Gastroesophageal sphincter (tissue), 4 donors: ENCODE measurements at regions not wholly inside any gene's neighbourhood (a gene's known extent, or its start where the extent isn't known, plus 50 kb on each side); places are given as distances from the start of the nearest gene placed in this dataset.

Experiments
- ATAC-seq: fragments of 150-250 bp; one replicate; pipeline ENCODE4 v1.9.1; 2016; ENCODE audit warnings: mild to moderate bottlenecking, moderate library complexity
- H3K27ac ChIP-seq, 4 donors: fragments of 200-600 bp; sonication (generic) in 3 of 4; 1 replicate in 3 of 4; 2 replicates in 1 of 4; pipeline ENCODE4 v1.5.1; 2016 to 2019
- H3K27me3 ChIP-seq: fragments of 200-600 bp; sonication (generic); one replicate; pipeline ENCODE4 v1.5.1; 2019
- H3K36me3 ChIP-seq, 2 donors: fragments of 200-600 bp; sonication (generic); one replicate each; pipeline ENCODE4 v1.5.1; 2019; ENCODE audit warnings: control low read depth in 1 of 2
- H3K4me1 ChIP-seq, 3 donors: fragments of 200-600 bp; sonication (generic); 1 replicate in 2 of 3; 2 replicates in 1 of 3; pipeline ENCODE4 v1.5.1; 2016 to 2019; ENCODE audit warnings: control low read depth in 2 of 3
- H3K4me3 ChIP-seq, 2 donors: fragments of 200-600 bp; sonication (generic); one replicate each; pipeline ENCODE4 v1.5.1; 2019; ENCODE audit warnings: mild to moderate bottlenecking in 1 of 2, moderate library complexity in 1 of 2
- H3K9me3 ChIP-seq, 3 donors: fragments of 200-600 bp; sonication (generic); one replicate each; pipeline ENCODE4 v1.5.1; 2017 to 2019; ENCODE audit warnings: control low read depth in 2 of 3
- CTCF ChIP-seq, 4 experiments: fragments of 200-600 bp in 2 of 4; fragments of 450-650 bp in 2 of 4; sonication (generic) in 1 of 4; IDR thresholded peaks; one replicate each; pipeline ENCODE4 v1.5.1; 2017 to 2019; ENCODE audit warnings: antibody characterized with exemption in 4 of 4, mild to moderate bottlenecking in 2 of 4, moderate library complexity in 2 of 4
- EP300 ChIP-seq: sonication (generic); formaldehyde crosslinking; IDR thresholded peaks from one replicate; pipeline ENCODE4 v1.6.1; 2017; ENCODE audit warnings: antibody characterized with exemption, mild to moderate bottlenecking
- POLR2A ChIP-seq, 2 donors: fragments of 450-650 bp; IDR thresholded peaks; one replicate each; pipeline ENCODE4 v1.6.1; 2017; ENCODE audit warnings: antibody characterized with exemption in 2 of 2, mild to moderate bottlenecking in 2 of 2, moderate library complexity in 1 of 2
- POLR2AphosphoS5 ChIP-seq: sonication (generic); formaldehyde crosslinking; IDR thresholded peaks from one replicate; pipeline ENCODE4 v1.6.1; 2017; ENCODE audit warnings: antibody characterized with exemption
- WGBS, 2 donors: methylation state at CpG; one replicate each; pipeline ENCODE4 v1.1.5; 2018; ENCODE audit warnings: low coverage in 1 of 2; 5-methylcytosine and 5-hydroxymethylcytosine counted together

GRCh38 chr12:108457006-108457733, 57.9 kb upstream of the FICD start:
- H3K36me3 ChIP-seq, result no peaks in the 10 kb centered on the region
- no peak overlapping the region for H3K4me3 ChIP-seq
- TF ChIP-seq POLR2AphosphoS5 (no peak), CTCF (IDR thresholded peaks at IDR 0.05) (peak in 3 of 4 experiments; percentile 63 to 71 (median 66))
- no peak overlapping the region for H3K27ac ChIP-seq
- no peaks in the 10 kb centered on the region for H3K9me3 ChIP-seq
- whole genome bisulfite sequencing, 2 donors, result 10 to 18% methylated on average over 2 of the region's 4 CpGs
- peaks cover 21% of the 10 kb centered on the region for H3K27me3 ChIP-seq
- ATAC-seq, result no peak
- H3K4me1 ChIP-seq, result no peaks in the 10 kb centered on the region

- Histone ChIP-seq H3K4me3 (no peak overlapping the region), H3K27ac (no peak overlapping the region), H3K4me1 (no peaks in the 10 kb centered on the region), H3K27me3 (peaks cover 11% of the 10 kb centered on the region), H3K36me3 (no peaks in the 10 kb centered on the region), H3K9me3 (no peaks in the 10 kb centered on the region)
- no peak for TF ChIP-seq EP300
- no peak for TF ChIP-seq POLR2A (IDR thresholded peaks at IDR 0.05)
- TF ChIP-seq POLR2AphosphoS5, result no peak
- TF ChIP-seq CTCF (IDR thresholded peaks at IDR 0.05), result no peak
- ATAC-seq, result no peak
- 11 to 66% methylated on average over 1 to 4 of the region's 4 CpGs for WGBS, 2 donors
Measured at GRCh38 chr12:108455706-108456105, 59.4 kb upstream of the FICD start.

- no peak for ATAC-seq
- 64% methylated on average over 5 of the region's 5 CpGs; no CpG with 5 or more reads in 1 of the 2 donors for whole genome bisulfite sequencing, 2 donors
- Histone ChIP-seq H3K4me3 (no peak overlapping the region), H3K27ac (no peak overlapping the region), H3K9me3 (no peaks in the 10 kb centered on the region), H3K36me3 (no peaks in the 10 kb centered on the region), H3K27me3 (peaks cover 7% of the 10 kb centered on the region), H3K4me1 (no peaks in the 10 kb centered on the region)
- TF ChIP-seq CTCF (IDR thresholded peaks at IDR 0.05) (no peak), EP300 (no peak), POLR2A (IDR thresholded peaks at IDR 0.05) (no peak), POLR2AphosphoS5 (no peak)
Measured at GRCh38 chr12:108454539-108455139, 60.4 kb upstream of the FICD start.

- Histone ChIP-seq H3K36me3 (no peaks in the 10 kb centered on the region), H3K27ac (no peak overlapping the region), H3K27me3 (peaks cover 17% of the 10 kb centered on the region), H3K9me3 (no peaks in the 10 kb centered on the region), H3K4me3 (no peak overlapping the region), H3K4me1 (no peaks in the 10 kb centered on the region)
- TF ChIP-seq CTCF (IDR thresholded peaks at IDR 0.05) (no peak), POLR2AphosphoS5 (no peak), EP300 (no peak)
- WGBS, 2 donors, result 43 to 53% methylated on average over 2 of the region's 2 CpGs
- ATAC-seq, result no peak
Measured at GRCh38 chr12:108449478-108449877, 65.6 kb upstream of the FICD start.

GRCh38 chr12:108448246-108448645, 66.8 kb upstream of the FICD start:
- Histone ChIP-seq H3K4me3 (no peak overlapping the region), H3K27ac (no peak overlapping the region), H3K9me3 (no peaks in the 10 kb centered on the region), H3K27me3 (peaks cover 17% of the 10 kb centered on the region), H3K4me1 (no peaks in the 10 kb centered on the region), H3K36me3 (no peaks in the 10 kb centered on the region)
- 75 to 84% methylated on average over 2 of the region's 5 CpGs for WGBS, 2 donors
- TF ChIP-seq POLR2AphosphoS5, result no peak
- no peak for TF ChIP-seq POLR2A (IDR thresholded peaks at IDR 0.05)
- TF ChIP-seq EP300, result no peak
- no peak for TF ChIP-seq CTCF (IDR thresholded peaks at IDR 0.05)
- ATAC-seq, result no peak
